ENCODE measurements at regions not wholly inside any gene's neighbourhood (a gene's known extent, or its start where the extent isn't known, plus 50 kb on each side); places are given as distances from the start of the nearest gene placed in this dataset.

DNA sequence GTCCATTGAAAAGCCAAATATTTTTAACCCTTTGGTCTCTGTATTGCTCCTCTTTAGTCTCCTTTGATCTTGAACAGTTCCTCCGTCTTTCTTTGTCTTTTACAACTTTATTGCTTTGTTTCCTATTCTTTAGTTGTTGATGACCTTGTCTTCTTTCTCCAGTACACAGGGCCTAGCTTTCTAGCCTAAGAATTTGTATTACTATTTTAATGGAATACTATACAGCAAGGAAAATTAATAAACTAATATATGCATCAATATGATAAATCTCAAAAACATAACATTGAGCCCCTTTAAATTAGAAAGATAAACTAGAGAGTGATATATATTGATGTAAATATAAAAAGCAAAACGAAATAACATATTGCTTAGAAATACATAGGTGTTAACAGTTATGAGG, 88.7 kb downstream of the NR1D2 start:
- no peak for DNase-seq (ENCODE audit: low read depth)

DNA sequence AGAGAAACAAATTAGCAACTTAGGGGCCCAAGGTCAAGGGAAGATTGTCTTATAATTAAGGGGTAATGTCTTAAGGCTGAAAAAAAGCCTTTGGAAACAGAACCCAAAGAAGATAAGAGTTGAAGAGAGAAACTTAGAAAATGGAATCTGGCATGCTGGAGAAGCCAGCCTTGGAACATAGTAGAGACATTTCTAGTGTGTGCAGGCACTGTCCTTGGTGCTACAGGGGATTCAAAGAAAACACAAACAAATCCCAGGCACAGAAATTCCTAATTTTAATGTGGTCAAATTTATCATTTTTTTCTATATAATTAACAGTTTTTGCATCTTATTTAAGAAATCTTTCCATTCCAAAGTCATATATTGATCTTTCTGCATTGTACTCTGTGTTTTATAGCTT, 89.4 kb downstream of the NR1D2 start:
- no peak for DNase-seq (ENCODE audit: low read depth)

DNA sequence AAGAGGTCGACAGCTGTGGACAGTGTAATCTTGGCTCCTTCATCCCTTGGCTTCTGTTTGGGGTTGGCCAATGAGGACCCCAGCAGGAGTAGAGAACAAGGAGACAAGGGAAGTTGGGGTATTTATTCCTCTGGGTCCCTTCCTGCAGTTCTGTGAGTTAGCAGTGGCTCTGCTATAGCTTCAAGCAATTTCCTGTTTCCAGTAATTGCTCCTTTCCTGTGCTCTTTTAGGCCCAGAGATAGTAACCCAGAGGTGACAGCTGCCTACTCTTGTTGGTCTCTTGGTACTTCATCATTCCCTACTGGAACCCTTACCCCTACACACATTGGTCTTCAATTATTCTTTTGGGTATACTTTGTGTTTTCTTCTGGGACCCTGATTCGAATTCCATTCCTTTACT, 92.9 kb downstream of the NR1D2 start:
- DNase-seq (ENCODE audit: low read depth): no peak

DNA sequence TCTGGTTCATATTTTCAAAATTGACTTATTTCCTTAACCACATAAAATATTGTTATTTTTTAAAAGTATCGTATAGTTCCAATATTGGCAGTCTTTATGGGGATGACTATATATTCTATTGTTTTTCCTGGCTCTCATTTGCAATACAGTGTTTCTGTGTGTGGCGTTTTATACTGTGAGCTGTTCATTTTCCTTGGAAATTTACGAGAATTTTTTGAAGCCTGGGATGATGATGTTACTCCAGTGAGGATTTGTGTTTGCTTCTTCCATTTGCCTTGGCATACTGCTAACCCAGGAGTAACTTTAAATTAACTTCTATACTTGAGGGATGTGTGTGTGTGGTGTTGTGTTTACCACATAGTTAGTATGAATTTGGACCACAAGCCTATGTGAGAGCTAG, 95.2 kb downstream of the NR1D2 start:
- DNase-seq (ENCODE audit: low read depth): no peak

DNA sequence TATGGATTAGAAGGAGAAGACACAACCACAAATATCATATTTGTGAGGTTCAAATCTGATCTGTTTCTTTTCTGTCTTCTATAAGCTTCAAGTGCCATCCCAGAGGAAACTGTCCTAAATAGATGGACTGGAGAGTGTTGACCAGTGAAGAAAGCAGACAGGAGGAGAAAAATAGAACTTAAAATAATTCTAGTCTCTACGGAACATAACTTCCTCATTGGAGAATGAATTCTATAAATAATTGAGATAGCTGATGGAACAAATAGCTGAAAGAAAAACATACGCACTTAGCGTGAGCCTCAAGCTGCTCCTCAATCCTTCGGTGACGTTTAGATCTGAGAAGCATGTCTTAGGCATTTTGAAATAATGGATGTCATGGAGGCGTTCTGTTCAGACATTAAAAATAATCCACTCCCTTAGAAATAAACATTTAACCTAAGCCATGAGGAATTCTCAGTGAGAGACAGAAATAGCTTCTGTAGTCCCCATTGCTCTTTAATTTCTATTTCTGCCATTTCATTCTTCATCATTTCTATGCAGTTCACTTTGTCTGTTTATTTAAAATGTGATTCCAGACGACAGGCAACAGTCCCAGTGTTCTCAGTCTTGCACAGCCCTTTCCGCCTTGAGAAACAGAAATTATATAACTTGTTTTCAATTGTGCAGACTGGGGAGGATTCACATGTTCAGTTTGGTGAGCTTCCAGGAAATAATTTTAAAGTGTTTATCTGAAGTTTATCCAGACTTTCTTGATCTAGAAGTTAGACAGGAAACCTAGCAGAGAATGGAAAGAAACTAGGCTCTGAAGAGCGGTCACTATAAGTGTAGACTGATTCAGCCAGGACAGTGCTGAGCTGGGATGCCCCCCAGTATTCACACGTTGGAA, 97.3 kb downstream of the NR1D2 start:
- peak; percentile 9 for DNase-seq (ENCODE audit: low read depth)

DNA sequence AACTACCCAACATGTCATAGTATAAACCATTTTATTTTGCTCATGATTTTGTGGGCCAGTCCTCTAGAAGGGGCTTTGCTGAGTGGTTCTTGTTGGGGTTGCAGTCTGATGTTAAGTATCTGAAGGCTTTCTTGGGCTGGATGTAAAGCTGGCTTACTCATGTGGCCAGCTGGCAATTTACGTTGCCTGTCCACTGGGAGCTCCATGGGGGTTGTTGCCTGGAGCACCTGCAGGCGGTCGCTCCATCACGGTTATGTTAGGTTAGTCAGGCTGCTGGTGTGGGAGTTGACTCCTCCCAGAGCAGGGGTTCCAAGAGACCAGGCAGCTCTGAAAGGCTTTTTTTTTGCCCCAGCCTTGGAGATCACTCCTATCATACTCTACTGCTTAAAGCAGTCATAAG, 98.1 kb downstream of the NR1D2 start:
- no peak for DNase-seq (ENCODE audit: low read depth)

DNA sequence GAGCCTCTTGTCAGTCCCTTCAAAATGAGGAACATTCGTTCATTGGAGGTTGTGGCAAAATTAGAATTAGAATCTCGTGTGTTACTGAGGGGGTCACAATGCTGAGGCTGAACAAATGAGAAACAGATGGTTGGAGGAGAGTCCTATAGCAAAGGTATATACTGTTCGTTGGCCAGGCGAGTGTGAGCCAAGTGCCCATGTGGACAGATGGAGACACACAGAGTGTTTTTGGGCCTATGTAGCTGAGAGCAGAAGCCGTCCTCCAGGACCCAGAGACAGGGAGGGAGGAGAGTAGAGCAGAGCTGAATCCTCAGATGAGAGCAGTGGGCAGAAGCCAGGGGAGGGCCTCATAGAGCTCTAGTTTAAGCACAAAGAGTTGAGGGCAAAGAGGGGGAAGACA, 98.9 kb downstream of the NR1D2 start:
- DNase-seq (ENCODE audit: low read depth): no peak

DNA sequence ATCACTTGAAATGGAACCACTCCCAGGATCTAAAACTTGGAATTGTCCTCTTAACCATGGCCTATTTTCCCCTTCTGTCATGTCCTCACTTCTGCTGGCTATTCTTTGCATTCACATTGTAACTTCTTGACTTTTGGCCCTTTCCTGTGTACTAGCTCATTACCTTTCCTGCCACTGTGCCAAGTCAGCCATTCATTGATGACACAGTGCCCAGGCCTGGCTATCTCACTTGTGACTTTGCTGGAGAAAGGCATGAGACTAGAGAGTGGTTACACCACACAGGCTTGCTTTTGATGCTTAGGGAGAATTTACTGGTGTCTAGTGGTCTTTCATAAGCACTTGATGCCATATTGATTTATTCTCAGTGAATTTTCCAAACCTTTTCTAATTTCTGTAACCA, 101.1 kb downstream of the NR1D2 start:
- DNase-seq (ENCODE audit: low read depth): no peak

DNA sequence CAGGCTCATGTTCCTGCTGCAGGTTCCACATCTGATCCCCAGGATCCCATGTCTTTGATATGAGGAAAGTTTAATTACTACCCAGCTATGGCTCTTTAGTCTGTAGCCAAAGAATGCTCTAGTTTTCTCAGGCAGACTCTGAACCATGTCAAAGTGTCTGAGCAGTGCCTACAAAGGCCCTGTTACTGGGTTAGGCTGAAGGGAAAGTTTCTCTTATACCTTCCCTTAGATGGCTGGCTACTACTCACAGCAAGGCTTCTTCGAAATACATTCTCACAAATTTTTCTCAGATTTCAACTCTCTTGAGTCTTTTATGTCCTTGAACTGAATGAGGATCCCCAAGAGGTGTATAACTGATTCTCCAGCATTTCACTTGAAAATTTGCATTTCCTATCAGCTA, 102.4 kb downstream of the NR1D2 start:
- DNase-seq (ENCODE audit: low read depth): no peak

DNA sequence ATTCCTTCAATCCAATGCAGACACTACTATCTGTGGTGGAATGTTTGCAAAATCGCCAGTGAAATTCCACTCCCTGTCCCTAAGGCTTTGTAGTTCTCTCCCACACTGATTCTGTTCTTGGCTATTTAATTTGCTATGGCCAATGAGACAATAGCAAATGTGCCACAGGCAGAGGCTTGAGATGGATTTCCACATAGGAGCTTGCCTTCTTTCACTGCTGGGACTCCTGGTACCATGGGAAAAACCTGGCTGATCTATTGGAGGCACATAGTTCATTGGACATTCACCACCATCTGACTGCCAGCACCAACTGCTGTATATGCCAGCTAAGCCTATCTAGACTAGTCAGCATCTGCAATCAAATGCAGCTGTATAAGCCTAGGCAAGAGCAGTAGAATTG, 103.8 kb downstream of the NR1D2 start:
- peak; percentile 39 for DNase-seq (ENCODE audit: low read depth)

DNA sequence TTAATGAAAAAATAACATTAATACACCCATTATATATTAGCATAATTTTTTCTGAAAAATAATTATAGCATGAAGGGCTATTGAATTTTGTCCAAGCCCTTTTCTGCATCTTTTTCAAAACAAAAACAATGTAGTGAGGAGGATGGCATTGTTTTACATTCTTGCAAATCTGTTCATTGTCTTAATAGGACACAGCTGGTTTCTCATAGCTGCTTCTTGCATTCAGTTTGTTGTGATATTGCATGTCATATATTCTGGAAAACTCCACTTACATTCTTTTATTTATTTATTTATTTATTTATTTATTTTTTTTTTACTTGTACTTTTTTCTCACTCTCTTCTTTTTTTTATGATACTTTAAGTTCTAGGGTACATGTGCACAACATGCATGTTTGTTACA, 107.4 kb downstream of the NR1D2 start:
- peak; percentile 43 for DNase-seq (ENCODE audit: low read depth)

DNA sequence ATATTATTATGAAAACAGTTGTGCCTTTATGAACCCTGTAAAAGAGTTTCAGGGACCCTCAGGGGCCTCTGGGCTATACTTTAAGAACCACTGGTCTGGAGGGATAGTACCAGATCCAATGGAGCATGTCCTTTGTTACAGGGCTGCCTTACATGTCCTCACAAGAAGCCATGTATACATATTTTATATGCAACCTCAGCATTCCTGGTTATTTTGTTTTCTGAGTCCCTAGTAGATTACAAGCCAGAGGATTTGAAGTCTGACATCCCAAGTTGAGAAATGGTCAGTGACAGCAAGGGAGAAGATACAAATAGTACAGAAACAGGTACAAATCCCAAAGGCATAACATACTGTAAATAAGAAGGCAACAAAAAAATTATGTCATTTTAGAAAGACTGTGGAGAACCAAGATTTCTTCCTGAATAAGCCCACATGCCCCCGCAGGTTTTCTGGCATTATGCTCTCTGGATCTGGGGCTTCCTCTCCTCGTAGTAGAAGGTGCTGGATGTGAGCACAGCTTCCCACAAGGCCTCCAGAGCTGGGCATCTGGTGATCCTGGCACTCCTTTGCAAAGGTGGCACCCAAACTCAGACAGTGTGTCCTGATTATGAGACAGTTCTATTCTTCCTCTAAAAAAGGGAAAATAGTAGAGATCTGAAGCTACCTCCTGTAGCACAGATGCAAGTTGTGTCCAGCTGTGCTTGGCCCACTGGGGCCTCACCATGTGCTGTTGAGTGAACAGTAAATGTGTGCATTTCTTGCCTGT, 114.0 kb downstream of the NR1D2 start:
- DNase-seq (ENCODE audit: low read depth): no peak

DNA sequence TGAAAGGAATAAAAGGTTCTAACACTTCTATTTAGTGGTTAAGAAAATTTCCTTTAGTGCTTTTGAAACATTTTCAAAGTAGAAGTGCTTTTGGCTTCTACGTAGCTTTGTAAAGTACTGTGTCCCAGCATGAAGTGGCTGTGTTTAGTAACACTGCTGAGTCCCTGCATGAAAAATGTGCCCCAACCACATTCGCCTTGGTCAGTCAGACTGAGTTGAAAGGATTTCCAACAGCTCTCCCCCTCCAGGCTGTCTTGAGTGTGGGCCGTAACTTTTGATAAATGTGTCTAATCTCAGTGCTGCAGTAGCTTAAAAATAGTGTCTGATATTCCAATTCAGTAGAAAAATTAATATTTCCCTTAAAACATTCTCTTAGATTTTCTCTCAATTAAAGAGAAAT, 115.0 kb downstream of the NR1D2 start:
- DNase-seq (ENCODE audit: low read depth): no peak

DNA sequence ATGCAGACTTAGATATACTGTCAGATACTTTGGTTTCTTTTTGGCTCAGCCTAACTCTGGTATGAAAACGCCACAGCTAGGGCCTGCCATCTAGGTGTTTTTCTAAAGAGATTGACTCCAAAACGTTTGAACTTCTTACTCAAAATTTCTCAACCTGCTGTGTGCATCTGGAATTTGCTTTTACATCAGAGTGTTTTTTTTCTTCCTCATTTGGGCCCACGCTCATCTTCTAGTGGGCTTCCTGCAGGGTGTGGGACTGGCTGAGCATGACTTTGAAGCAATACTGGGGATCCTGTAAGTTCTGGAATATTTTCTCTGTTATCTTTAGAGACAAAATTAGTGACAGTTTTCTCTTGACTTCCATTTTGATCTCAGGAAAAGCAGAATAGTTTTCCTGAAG, 117.8 kb downstream of the NR1D2 start:
- DNase-seq (ENCODE audit: low read depth): no peak
